ENCODE measurements at regions not wholly inside any gene's neighbourhood (a gene's known extent, or its start where the extent isn't known, plus 50 kb on each side); places are given as distances from the start of the nearest gene placed in this dataset.
"Not testable (repeated sequence)": the region's sequence is repeated elsewhere in the genome, so short reads cannot be mapped to it uniquely, and the experiment has no call there.

GRCh38 chr3:177615015-177615414, 417.7 kb upstream of the TBL1XR1 start:
- peak; percentile 58 to 82 for DNase-seq
- Histone ChIP-seq H3K27me3 (no peaks in the 10 kb centered on the region), H3K27ac (no peak overlapping the region), H3K36me3 (no peaks in the 10 kb centered on the region), H3K4me3 (no peak overlapping the region), H3K9me3 (replicated peaks) (no peaks in the 10 kb centered on the region; the same call in 1 of the 2 replicates), H3K4me1 (peaks cover 30% of the 10 kb centered on the region)

GRCh38 chr3:177618873-177619733, 421.8 kb upstream of the TBL1XR1 start:
- peak overlapping the region; percentile 57 for H3K27ac ChIP-seq
- peak in 1 of 2 experiments; percentile 59 for DNase-seq
- no peaks in the 10 kb centered on the region for H3K27me3 ChIP-seq
- H3K9me3 ChIP-seq (replicated peaks) = no peaks in the 10 kb centered on the region; the same call in none of the 2 replicates
- H3K4me3 ChIP-seq = peak overlapping the region; percentile 3; the same call in 1 of the 2 replicates
- H3K4me1 ChIP-seq = peaks cover 27% of the 10 kb centered on the region
- H3K36me3 ChIP-seq = no peaks in the 10 kb centered on the region

GRCh38 chr3:177620073-177620472, 422.8 kb upstream of the TBL1XR1 start:
- Histone ChIP-seq H3K27me3 (no peaks in the 10 kb centered on the region), H3K4me3 (no peak overlapping the region), H3K36me3 (no peaks in the 10 kb centered on the region), H3K27ac (no peak overlapping the region), H3K9me3 (replicated peaks) (no peaks in the 10 kb centered on the region; the same call in 1 of the 2 replicates), H3K4me1 (peaks cover 21% of the 10 kb centered on the region)
- DNase-seq = no peak

GRCh38 chr3:177622520-177622919, 425.2 kb upstream of the TBL1XR1 start:
- Histone ChIP-seq H3K36me3 (no peaks in the 10 kb centered on the region), H3K4me3 (no peak overlapping the region), H3K27ac (no peak overlapping the region), H3K27me3 (no peaks in the 10 kb centered on the region), H3K4me1 (peaks cover 18% of the 10 kb centered on the region), H3K9me3 (replicated peaks) (no peaks in the 10 kb centered on the region; the same call in 1 of the 2 replicates)
- no peak for DNase-seq

GRCh38 chr3:177622982-177623617, 425.8 kb upstream of the TBL1XR1 start:
- DNase-seq = no peak
- Histone ChIP-seq H3K4me3 (no peak overlapping the region), H3K9me3 (replicated peaks) (no peaks in the 10 kb centered on the region; the same call in 1 of the 2 replicates), H3K4me1 (peaks cover 18% of the 10 kb centered on the region), H3K36me3 (no peaks in the 10 kb centered on the region), H3K27me3 (no peaks in the 10 kb centered on the region), H3K27ac (no peak overlapping the region)

GRCh38 chr3:177624528-177625495, 427.5 kb upstream of the TBL1XR1 start:
- no peak overlapping the region for H3K4me3 ChIP-seq
- H3K9me3 ChIP-seq (replicated peaks) = no peaks in the 10 kb centered on the region; the same call in 1 of the 2 replicates
- no peaks in the 10 kb centered on the region for H3K36me3 ChIP-seq
- 0 out of 2 replicates have a peak, but pooled peaks cover 6% of the 10 kb centered on the region for H3K4me1 ChIP-seq
- DNase-seq = no peak
- no peak overlapping the region for H3K27ac ChIP-seq
- no peaks in the 10 kb centered on the region for H3K27me3 ChIP-seq

GRCh38 chr3:177626045-177626444, 428.8 kb upstream of the TBL1XR1 start:
- H3K36me3 ChIP-seq = no peaks in the 10 kb centered on the region
- no peaks in the 10 kb centered on the region for H3K27me3 ChIP-seq
- no peak overlapping the region for H3K27ac ChIP-seq
- H3K9me3 ChIP-seq (replicated peaks) = no peaks in the 10 kb centered on the region; the same call in 1 of the 2 replicates
- H3K4me1 ChIP-seq = 0 out of 2 replicates have a peak, but pooled peaks cover 6% of the 10 kb centered on the region
- DNase-seq = peak in 1 of 2 experiments; percentile 27
- H3K4me3 ChIP-seq = no peak overlapping the region

GRCh38 chr3:177628095-177628719, 430.9 kb upstream of the TBL1XR1 start:
- not testable (repeated sequence) for H3K9me3 ChIP-seq (replicated peaks); H3K36me3 ChIP-seq; DNase-seq; H3K27me3 ChIP-seq; H3K27ac ChIP-seq; H3K4me1 ChIP-seq; H3K4me3 ChIP-seq

GRCh38 chr3:177629276-177629675, 432.0 kb upstream of the TBL1XR1 start:
- H3K36me3 ChIP-seq = no peaks in the 10 kb centered on the region
- H3K4me3 ChIP-seq = no peak overlapping the region
- H3K4me1 ChIP-seq = no peaks in the 10 kb centered on the region
- no peaks in the 10 kb centered on the region for H3K9me3 ChIP-seq (replicated peaks)
- no peaks in the 10 kb centered on the region for H3K27me3 ChIP-seq
- no peak for DNase-seq
- H3K27ac ChIP-seq = no peak overlapping the region

GRCh38 chr3:177633671-177634207, 436.5 kb upstream of the TBL1XR1 start:
- Histone ChIP-seq H3K36me3 (no peaks in the 10 kb centered on the region), H3K4me3 (no peak overlapping the region), H3K9me3 (replicated peaks) (no peaks in the 10 kb centered on the region), H3K4me1 (no peaks in the 10 kb centered on the region), H3K27ac (no peak overlapping the region), H3K27me3 (no peaks in the 10 kb centered on the region)
- DNase-seq = no peak

GRCh38 chr3:177635601-177636106, 438.4 kb upstream of the TBL1XR1 start:
- DNase-seq; H3K4me1 ChIP-seq; H3K27me3 ChIP-seq; H3K36me3 ChIP-seq; H3K9me3 ChIP-seq (replicated peaks); H3K4me3 ChIP-seq; H3K27ac ChIP-seq: not testable (repeated sequence)

- Histone ChIP-seq H3K27ac (no peak overlapping the region), H3K36me3 (no peaks in the 10 kb centered on the region)
- DNase-seq = no peak
These were observed 443.2 kb upstream of the TBL1XR1 start for GRCh38 chr3:177640319-177640965.

GRCh38 chr3:177641206-177641605, 443.9 kb upstream of the TBL1XR1 start:
- Histone ChIP-seq H3K9me3 (replicated peaks) (no peaks in the 10 kb centered on the region), H3K4me3 (no peak overlapping the region), H3K36me3 (no peaks in the 10 kb centered on the region), H3K4me1 (no peaks in the 10 kb centered on the region), H3K27ac (no peak overlapping the region), H3K27me3 (no peaks in the 10 kb centered on the region)
- no peak for DNase-seq

More at GRCh38 chr3:177640319-177640965, 443.2 kb upstream of the TBL1XR1 start:
- no peak overlapping the region for H3K4me3 ChIP-seq
- H3K4me1 ChIP-seq = no peaks in the 10 kb centered on the region
- no peaks in the 10 kb centered on the region for H3K27me3 ChIP-seq
- H3K9me3 ChIP-seq (replicated peaks) = no peaks in the 10 kb centered on the region
